Retinal pigment epithelial cell (primary cell): ENCODE measurements at regions not wholly inside any gene's neighbourhood (a gene's known extent, or its start where the extent isn't known, plus 50 kb on each side); places are given as distances from the start of the nearest gene placed in this dataset.
A peak's percentile ranks its signal among the peaks of the same experiment; 100 is the strongest.

Experiments
- DNase-seq: peaks from one replicate; pipeline ENCODE4 v3.0.0-alpha.2; 2010; ENCODE audit warnings: low read depth
- H3K4me3 ChIP-seq: 2 replicates; pipeline ENCODE4 v1.5.1; 2011; ENCODE audit warnings: mild to moderate bottlenecking, low read length, control low read depth, moderate library complexity
- TF ChIP-seq, protein P1 (sequence below): conservative IDR thresholded peaks from 2 replicates; pipeline ENCODE4 v1.5.1; 2011; ENCODE audit warnings: low read depth, low read length, control low read depth, inconsistent platforms

GRCh38 chr7:68943786-68944185, 654.5 kb upstream of the AUTS2 start:
- H3K4me3 ChIP-seq = no peak overlapping the region
- DNase-seq = no peak
- TF ChIP-seq, protein P1, sequence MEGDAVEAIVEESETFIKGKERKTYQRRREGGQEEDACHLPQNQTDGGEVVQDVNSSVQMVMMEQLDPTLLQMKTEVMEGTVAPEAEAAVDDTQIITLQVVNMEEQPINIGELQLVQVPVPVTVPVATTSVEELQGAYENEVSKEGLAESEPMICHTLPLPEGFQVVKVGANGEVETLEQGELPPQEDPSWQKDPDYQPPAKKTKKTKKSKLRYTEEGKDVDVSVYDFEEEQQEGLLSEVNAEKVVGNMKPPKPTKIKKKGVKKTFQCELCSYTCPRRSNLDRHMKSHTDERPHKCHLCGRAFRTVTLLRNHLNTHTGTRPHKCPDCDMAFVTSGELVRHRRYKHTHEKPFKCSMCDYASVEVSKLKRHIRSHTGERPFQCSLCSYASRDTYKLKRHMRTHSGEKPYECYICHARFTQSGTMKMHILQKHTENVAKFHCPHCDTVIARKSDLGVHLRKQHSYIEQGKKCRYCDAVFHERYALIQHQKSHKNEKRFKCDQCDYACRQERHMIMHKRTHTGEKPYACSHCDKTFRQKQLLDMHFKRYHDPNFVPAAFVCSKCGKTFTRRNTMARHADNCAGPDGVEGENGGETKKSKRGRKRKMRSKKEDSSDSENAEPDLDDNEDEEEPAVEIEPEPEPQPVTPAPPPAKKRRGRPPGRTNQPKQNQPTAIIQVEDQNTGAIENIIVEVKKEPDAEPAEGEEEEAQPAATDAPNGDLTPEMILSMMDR = no peak

GRCh38 chr7:68955656-68956055, 642.6 kb upstream of the AUTS2 start:
- TF ChIP-seq, protein P1 = no peak
- DNase-seq = no peak
- no peak overlapping the region for H3K4me3 ChIP-seq

DNA sequence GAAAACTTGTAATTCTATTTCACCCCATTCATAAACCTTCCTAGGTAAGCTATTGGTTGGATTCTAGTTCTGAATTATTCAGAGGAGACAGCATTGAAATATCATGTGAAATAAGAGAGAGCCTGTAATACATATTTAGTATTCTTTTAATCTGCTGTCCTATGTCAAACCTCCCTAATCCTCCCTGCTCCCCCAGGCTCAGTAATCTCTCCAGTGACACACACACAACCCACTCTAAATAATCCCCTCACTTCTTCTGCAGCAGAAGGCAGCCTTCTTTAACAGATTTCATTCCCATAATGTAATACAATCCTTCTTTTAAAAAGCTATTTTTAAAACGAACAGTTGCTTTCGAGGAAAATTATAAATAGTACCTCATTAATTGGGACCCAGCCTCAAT, 639.7 kb upstream of the AUTS2 start:
- TF ChIP-seq, protein P1 = no peak
- no peak overlapping the region for H3K4me3 ChIP-seq
- peak; percentile 29 for DNase-seq

- H3K4me3 ChIP-seq = no peak overlapping the region
- peak; percentile 92 for DNase-seq
These were observed 634.7 kb upstream of the AUTS2 start for GRCh38 chr7:68963552-68963951.

GRCh38 chr7:68964060-68964459, 634.2 kb upstream of the AUTS2 start:
- DNase-seq = peak; percentile 77
- no peak overlapping the region for H3K4me3 ChIP-seq
- TF ChIP-seq, protein P1 = no peak

More at GRCh38 chr7:68963552-68963951, 634.7 kb upstream of the AUTS2 start:
- TF ChIP-seq, protein P1 = no peak

DNA sequence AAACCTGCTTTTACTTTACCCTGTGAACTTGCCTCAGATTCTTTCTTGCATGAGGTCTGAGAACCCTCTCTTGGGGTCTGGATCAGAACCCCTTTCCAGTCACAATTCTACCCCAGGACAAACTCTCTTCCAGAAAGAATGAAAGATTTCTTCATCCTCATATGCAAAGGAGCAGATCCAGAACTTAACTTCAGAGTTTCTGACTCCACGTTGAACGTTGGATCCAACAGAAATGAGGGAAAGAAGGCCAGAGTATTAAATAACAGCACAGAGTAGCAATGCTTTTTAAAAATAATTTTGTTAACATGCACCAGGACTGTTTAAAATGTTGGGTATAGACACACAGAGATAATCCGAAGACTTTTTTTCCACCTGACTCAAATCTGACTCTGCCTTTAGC, 632.9 kb upstream of the AUTS2 start:
- no peak for DNase-seq
- TF ChIP-seq, protein P1 = no peak
- no peak overlapping the region for H3K4me3 ChIP-seq

GRCh38 chr7:68967598-68967997, 630.7 kb upstream of the AUTS2 start:
- H3K4me3 ChIP-seq = no peak overlapping the region

More at GRCh38 chr7:68967598-68967997, 630.7 kb upstream of the AUTS2 start:
- TF ChIP-seq, protein P1 = no peak
- DNase-seq = no peak
